ENCODE measurements at regions not wholly inside any gene's neighbourhood (a gene's known extent, or its start where the extent isn't known, plus 50 kb on each side); places are given as distances from the start of the nearest gene placed in this dataset.

GRCh38 chr6:50467931-50468330 is 245.4 kb upstream of the TFAP2D start:
- TF ChIP-seq, protein P1, sequence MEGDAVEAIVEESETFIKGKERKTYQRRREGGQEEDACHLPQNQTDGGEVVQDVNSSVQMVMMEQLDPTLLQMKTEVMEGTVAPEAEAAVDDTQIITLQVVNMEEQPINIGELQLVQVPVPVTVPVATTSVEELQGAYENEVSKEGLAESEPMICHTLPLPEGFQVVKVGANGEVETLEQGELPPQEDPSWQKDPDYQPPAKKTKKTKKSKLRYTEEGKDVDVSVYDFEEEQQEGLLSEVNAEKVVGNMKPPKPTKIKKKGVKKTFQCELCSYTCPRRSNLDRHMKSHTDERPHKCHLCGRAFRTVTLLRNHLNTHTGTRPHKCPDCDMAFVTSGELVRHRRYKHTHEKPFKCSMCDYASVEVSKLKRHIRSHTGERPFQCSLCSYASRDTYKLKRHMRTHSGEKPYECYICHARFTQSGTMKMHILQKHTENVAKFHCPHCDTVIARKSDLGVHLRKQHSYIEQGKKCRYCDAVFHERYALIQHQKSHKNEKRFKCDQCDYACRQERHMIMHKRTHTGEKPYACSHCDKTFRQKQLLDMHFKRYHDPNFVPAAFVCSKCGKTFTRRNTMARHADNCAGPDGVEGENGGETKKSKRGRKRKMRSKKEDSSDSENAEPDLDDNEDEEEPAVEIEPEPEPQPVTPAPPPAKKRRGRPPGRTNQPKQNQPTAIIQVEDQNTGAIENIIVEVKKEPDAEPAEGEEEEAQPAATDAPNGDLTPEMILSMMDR (IDR thresholded peaks at IDR 0.05; ENCODE audit: low read depth, low read length): no peak
- no peak for TF ChIP-seq EZH2phosphoT487 (IDR thresholded peaks at IDR 0.05; ENCODE audit: low read depth)
